Prostate gland (tissue), 2 donors: ENCODE measurements at regions not wholly inside any gene's neighbourhood (a gene's known extent, or its start where the extent isn't known, plus 50 kb on each side); places are given as distances from the start of the nearest gene placed in this dataset.

Experiments
- POLR2AphosphoS5 ChIP-seq: sonication (generic); formaldehyde crosslinking; IDR thresholded peaks from one replicate; pipeline ENCODE4 v1.6.1; 2017; ENCODE audit warnings: antibody characterized with exemption
- TF ChIP-seq, protein P1 (sequence below), 4 experiments: fragments of 200-600 bp in 2 of 4; fragments of 450-650 bp in 2 of 4; sonication (generic) in 2 of 4; IDR thresholded peaks; 1 replicate in 3 of 4; 2 replicates in 1 of 4; pipeline ENCODE4 v1.5.1; 2016 to 2019; ENCODE audit warnings: antibody characterized with exemption in 4 of 4, mild to moderate bottlenecking in 2 of 4, moderate library complexity in 2 of 4

DNA sequence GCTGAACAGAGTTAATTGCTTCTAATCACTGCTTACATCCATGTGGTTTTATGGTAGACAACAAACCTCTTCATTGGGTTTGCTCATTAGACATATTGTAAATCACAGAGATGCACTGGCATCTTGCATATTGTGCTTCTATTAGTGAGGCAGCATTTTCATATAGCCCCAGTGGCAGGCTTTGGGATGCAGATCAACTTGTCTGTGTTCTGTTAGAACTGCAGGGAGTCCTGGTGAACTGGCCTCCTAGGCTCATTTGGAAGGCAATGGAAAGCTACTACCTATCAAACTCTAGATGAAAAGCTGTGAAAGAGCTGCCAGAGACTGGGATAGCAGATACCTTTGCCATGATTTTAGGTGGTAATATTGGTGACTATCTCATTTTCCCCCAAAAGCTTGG, 108.8 kb downstream of the NAA11 start:
- TF ChIP-seq, protein P1, sequence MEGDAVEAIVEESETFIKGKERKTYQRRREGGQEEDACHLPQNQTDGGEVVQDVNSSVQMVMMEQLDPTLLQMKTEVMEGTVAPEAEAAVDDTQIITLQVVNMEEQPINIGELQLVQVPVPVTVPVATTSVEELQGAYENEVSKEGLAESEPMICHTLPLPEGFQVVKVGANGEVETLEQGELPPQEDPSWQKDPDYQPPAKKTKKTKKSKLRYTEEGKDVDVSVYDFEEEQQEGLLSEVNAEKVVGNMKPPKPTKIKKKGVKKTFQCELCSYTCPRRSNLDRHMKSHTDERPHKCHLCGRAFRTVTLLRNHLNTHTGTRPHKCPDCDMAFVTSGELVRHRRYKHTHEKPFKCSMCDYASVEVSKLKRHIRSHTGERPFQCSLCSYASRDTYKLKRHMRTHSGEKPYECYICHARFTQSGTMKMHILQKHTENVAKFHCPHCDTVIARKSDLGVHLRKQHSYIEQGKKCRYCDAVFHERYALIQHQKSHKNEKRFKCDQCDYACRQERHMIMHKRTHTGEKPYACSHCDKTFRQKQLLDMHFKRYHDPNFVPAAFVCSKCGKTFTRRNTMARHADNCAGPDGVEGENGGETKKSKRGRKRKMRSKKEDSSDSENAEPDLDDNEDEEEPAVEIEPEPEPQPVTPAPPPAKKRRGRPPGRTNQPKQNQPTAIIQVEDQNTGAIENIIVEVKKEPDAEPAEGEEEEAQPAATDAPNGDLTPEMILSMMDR (IDR thresholded peaks at IDR 0.05), result no peak
- no peak for TF ChIP-seq POLR2AphosphoS5
